Right lobe of liver (tissue), 4 donors: ENCODE measurements at regions not wholly inside any gene's neighbourhood (a gene's known extent, or its start where the extent isn't known, plus 50 kb on each side); places are given as distances from the start of the nearest gene placed in this dataset.

Experiments used
- POLR2A ChIP-seq: fragments of 450-650 bp; IDR thresholded peaks from one replicate; pipeline ENCODE4 v1.6.1; 2017; ENCODE audit warnings: antibody characterized with exemption, mild to moderate bottlenecking
- TF ChIP-seq, protein P1 (sequence below), 4 donors: fragments of 200-600 bp in 3 of 4; fragments of 450-650 bp in 1 of 4; IDR thresholded peaks; one replicate each; pipeline versions ENCODE4 v1.5.1 to v1.8.0; 2016 to 2022; ENCODE audit warnings: antibody characterized with exemption in 4 of 4, mild to moderate bottlenecking in 2 of 4
- donor health status: DM: no; HTN: no; CAD: no.
- donor health status: DM: no; HTN: no; CAD: no.
- donor health status: DM: no; HTN: yes; CAD: no.

DNA sequence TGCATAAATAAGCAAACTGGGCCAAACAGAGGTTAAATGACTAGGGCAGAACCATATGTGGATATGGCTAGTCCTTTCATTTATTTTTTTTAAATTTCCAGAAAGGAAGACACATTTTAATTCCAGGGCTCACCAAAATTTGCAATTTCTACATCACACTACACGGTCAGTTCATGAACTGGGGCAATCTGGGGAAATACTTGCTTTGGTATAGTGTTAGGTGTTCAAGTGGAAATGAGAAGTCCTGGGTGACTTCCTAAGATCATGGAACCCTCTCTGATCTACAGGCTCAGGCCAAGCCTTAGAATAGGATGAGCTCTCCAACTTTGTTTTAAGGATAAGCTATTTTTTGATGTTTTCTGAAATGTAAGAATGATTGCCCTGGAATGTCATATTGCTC, 128.6 kb upstream of the SPACA1 start:
- TF ChIP-seq, protein P1, sequence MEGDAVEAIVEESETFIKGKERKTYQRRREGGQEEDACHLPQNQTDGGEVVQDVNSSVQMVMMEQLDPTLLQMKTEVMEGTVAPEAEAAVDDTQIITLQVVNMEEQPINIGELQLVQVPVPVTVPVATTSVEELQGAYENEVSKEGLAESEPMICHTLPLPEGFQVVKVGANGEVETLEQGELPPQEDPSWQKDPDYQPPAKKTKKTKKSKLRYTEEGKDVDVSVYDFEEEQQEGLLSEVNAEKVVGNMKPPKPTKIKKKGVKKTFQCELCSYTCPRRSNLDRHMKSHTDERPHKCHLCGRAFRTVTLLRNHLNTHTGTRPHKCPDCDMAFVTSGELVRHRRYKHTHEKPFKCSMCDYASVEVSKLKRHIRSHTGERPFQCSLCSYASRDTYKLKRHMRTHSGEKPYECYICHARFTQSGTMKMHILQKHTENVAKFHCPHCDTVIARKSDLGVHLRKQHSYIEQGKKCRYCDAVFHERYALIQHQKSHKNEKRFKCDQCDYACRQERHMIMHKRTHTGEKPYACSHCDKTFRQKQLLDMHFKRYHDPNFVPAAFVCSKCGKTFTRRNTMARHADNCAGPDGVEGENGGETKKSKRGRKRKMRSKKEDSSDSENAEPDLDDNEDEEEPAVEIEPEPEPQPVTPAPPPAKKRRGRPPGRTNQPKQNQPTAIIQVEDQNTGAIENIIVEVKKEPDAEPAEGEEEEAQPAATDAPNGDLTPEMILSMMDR (IDR thresholded peaks at IDR 0.05) = no peak
- TF ChIP-seq POLR2A = no peak
